ENCODE measurements at regions not wholly inside any gene's neighbourhood (a gene's known extent, or its start where the extent isn't known, plus 50 kb on each side); places are given as distances from the start of the nearest gene placed in this dataset.

DNA sequence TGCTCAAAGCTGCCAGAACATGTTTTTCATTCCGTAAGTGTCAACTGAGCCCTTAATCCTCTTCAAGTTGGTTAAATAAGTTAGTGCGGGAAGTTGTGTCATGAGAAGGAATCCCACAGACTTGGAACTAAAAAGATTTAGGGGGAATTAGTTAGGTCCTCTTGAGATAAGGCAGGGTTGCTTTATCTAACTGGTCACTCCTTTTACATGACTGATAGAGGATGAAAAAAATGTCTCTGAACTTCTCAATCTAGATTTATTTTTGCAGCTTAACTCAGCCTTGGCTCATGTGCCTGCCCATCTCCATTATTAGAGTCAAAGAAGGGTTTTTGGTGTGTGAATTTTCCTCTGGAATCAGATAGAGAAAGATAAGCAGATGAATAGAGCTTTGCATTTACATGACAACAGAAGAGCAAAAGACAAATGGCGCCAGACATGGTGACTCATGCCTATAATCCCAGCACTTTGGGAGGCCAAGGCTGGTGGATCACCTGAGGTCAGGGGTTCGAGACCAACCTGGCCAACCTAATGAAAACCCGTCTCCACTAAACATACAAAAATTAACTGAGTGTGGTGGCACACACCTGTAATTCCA, 882.9 kb downstream of the RPA4 start:
- DNase-seq: no peak

DNA sequence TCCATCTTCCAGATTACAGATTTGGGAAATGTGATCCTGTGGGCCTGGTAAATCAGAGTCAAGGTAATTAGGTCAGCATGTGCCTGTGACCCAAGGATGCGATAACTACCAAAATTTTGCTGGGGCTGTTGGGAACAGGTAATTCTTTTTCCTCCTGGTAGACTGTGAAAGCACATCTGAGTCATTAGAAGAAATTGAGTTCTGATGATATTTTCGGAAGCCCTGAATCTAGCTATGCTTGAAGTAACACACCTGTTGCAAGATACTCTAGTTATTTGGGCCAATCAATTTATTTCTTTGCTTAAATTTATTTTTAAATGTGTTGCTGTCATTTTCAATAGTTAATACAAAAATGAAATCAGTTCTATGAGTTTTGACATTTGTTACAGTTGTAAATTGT, 903.6 kb downstream of the RPA4 start:
- no peak for DNase-seq

DNA sequence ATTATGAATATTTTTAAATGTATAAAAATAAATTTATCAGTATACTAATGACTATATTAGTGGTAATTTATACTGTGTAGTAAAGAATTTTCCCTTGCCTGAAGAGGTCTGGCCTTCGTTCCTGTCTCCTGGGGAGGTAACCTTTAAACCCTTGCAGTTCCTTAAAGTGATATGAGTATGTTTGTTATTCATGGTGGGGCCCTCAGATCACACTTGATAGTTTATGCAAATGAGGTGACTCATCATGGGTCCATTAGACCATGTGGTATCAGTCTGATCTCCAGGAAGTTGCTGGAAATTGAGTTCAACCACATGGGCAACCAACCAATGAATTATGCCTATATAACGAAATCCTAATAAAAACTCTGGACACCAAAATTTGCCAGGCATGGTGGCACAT, 904.1 kb downstream of the RPA4 start:
- DNase-seq: no peak

DNA sequence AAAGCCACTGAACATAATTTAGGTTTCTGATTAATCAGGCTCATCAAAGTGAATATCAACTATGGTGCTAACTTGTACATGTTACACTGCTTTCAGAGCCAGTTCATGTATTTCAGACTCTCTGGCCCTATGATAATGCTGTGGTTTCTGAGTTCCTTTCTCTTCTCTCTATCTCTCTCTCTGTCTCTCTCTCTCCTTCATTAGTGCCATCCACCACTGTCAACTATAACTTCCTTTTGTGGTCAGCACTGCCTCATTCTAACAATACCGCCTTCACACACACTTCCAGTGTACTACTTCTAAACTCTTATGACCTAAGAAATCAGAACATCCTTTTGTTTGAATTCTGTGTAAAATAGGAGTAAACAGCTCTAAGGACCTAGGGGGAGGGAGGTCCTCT, 907.1 kb downstream of the RPA4 start:
- no peak for DNase-seq

DNA sequence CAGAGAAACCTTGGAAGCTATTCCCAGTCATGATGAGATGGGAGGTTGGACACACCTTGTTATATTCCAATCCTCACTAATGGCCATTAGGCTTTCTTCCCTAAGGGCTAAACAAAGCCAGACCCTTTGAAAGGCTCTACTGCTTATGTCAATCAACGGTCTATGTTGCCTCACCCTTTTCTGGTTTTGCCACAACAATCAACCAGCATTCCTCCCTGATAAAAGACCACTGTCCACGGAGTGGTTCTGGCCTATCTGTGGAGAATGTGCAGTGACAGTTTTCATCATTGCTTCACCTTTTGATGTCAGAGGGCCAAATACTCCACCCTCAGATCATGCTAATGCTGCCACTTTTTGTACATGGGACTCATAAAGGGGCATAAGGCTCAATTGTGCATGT, 913.4 kb downstream of the RPA4 start:
- no peak for DNase-seq

DNA sequence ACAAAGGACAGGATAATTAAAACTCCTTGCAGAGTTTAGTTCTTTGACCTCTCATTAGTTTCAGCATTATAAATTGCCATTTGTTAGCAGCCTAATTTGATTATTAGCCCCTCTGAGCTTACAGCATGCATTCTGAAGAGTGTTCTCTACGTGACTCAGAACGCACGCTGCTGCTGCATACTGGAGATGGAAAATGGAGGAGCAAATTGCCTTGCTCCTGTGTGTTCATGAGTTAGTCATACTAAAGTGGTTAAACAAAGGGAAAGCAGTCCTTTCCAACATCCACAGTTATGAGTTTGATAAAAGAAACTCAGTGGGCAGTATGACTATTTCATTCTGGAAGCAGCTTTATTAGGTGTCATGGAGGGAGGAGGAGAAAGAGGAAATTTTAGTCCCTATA, 922.5 kb downstream of the RPA4 start:
- no peak for DNase-seq

DNA sequence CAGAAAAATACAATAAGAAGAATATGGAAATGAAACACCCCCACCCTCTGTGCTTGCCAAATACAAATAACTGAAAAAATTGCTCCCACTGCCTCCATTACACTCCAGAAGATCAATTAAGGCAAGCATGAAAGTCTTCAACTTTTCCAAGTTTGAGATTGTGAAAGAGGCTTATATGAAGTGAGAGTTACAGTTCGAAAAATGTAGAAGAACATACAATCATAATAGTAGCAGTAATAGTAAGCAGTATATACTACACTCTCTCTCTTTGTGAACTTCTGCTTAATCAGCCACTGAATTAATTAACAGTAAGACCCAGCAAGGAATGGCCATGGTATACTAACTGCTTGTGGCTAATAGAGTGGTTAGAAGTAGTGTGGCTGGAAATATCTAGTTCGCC, 923.2 kb downstream of the RPA4 start:
- peak; percentile 43 to 59 for DNase-seq

DNA sequence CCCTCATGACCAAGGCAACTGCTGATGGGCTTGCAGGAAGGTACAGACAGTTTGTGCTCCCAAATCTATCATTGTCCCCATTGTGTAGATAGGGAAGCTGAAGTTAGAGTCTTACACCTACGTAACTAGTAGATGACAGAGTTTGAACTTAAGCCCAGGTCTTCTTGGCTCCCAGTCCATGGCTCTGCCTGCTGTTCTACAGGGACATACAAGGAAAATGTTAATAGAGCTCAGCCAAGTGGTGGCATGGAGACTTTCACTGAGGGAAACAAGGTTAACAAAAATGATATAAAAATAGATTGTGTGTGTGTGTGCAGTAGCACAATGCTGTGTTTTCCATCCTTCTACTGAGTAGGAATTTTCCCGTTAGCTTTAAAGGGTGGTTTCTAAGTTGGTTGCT, 936.5 kb downstream of the RPA4 start:
- no peak for DNase-seq

DNA sequence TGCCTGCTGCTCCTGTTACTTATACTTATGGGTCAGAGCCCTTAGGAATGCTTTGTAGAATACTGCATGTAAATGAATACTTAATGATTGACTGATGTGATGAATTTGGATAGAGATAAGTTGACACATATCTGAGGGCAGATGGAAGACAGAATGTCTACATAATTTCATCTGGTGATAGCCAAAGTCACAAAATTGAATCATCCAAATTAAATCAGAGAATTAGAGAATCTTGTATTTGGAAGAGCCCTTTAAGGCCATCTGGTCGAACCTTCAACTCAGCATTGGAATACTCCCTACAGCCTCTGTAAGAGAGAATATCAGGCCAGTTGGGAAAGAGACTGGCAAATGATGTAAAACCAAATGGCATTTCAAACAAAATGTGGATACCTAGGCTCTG, 944.8 kb downstream of the RPA4 start:
- no peak for DNase-seq

DNA sequence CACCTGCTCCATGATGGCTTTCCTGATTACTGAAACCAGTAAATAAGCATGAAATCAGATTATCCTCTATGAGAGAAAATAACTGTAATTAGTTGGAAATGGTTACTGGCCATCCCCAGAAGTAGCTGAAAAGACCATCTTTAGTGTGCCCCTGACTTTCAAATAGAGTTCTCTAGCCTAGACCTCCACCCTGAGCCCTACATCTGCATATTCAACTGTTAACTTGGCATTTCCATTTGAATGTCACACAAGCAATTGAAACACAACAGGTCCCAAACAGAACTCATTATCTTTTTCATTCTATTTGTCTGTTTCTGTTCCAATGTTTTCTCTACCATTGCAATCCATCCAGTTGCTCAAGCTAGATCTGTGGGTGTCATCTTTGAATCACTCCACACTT, 952.3 kb downstream of the RPA4 start:
- DNase-seq: no peak

DNA sequence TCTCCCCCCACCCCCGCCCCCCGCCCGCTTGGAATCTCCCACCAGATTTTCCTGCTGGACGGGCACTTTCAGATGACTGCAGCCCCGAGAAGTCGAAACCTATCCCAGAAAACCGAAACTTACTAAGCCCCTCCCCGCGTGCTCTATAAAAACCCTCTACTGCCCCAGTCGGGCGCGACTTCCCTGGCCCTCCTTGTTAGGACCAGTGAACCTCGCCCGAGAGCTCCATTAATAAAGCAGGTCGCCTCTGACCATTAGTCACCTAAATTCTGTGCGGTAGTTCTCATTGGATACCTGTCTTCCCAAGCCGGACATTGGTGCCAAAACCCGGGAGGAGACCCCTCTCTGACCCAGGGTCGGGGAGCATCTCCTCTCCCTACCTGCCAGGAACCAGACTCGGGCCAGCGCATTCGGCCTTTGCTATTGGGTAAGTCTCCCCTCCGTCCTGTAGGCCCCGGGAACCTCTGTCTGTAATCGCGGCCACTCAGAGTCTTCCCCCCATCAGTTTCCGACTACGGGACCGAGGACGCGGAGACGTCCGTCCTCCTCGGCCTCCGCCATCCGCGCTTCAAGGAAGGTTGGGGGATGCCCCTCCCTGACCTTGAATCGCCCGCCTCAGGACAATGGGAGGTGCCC, 958.0 kb downstream of the RPA4 start:
- no peak for DNase-seq

DNA sequence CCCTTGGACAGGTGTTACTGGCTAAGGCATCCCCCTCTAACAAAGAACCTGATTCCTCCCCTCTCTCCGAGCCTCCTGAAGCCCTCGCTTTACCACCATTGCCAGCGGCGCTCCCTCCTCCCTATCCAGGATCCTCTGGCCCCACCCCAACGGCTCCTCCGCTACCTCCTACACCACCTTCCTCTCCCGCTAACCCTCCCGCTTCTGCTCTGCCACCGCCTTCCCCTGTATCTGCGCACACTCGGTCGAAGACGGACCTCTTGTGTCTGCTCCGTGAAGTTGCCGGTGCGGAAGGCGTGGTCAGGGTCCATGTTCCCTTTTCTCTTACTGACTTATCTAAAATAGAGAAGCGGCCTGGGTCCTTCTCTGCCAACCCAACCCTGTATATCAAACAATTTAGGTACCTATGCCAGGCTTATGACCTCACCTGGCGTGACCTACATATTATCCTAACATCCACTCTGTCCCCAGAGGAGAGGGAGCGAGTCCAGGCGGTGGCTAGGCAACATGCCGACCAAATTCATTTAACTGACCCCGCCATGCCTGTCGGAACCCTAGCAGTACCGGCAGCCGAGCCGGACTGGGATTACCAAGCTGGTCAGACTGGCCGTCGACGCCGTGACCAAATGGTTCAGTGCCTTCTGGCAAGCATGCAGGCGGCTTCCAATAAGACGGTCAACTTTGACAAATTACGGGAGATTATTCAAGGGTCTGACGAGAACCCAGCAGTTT, 958.9 kb downstream of the RPA4 start:
- no peak for DNase-seq

DNA sequence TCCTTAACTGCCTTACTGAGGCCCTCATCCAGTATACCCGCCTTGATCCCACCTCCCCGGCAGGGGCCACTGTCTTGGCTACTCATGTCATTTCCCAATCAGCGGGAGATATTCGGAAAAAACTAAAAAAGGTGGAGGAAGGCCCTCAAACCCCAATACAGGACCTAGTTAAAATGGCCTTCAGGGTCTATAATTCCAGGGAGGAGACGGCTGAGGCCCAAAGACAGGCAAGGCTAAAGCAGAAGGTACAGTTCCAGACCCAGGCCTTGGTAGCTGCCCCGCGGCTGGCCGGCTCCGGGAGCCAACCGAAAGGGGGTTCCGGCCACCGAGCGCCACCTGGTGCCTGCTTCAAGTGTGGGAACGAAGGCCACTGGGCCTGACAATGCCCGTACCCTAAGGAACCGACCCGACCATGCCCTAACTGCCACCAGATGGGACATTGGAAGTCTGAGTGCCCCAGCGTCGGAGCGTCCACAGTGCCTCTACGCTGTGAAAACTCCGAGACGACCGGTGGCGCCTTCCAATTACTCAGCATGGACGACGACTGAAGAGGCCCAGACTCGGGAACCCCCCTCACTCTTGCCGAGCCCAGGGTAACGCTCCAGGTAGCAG, 959.6 kb downstream of the RPA4 start:
- DNase-seq: no peak

DNA sequence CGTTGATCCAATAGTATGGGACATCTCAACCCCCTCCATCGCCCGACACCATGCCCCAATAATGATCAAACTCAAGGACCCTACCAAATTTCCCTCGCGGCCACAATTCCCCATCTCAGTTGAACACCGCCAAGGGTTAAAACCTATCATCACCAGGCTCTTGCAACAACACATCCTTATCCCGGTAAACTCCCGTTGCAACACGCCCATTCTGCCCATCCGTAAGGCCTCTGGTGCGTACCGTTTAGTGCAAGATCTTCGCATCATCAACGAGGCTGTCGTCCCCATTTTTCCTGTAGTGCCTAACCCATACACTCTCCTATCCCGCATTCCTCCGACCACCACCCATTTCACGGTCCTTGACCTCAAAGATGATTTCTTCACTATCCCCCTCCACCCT, 960.5 kb downstream of the RPA4 start:
- no peak for DNase-seq

DNA sequence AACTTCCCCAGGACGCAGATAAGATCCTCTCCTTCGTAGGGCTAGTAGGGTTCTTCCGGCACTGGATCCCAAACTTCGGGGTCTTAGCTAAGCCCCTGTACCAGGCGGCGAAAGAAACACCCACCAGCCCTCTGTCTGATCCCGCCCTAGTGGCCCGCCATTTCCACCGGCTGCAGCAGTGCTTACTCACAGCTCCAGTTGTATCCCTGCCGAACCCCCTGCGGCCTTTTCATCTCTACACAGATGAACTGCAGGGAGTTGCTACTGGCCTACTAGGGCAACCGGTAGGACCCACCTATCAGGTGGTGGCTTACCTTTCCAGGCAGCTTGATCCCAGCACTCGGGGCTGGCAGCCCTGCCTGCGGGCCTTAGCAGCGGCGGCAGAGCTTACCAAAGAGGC, 961.2 kb downstream of the RPA4 start:
- DNase-seq: no peak

DNA sequence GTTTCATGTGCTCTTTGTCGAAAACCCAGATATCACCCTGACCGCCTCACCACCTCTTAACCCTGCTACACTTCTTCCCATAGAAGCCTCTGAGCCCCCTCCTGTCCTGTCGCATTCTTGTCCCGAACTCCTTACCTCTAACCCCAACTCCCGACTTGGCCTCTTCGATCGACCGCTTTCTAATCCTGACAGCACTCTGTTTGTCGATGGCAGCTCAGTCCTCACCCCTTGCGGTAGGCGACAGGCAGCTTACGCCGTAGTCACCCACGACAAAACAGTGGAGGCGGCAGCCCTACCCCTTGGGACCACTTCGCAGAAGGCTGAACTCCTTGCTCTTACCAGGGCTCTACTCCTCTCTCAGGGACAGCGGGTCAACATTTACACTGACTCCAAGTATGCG, 961.7 kb downstream of the RPA4 start:
- no peak for DNase-seq

DNA sequence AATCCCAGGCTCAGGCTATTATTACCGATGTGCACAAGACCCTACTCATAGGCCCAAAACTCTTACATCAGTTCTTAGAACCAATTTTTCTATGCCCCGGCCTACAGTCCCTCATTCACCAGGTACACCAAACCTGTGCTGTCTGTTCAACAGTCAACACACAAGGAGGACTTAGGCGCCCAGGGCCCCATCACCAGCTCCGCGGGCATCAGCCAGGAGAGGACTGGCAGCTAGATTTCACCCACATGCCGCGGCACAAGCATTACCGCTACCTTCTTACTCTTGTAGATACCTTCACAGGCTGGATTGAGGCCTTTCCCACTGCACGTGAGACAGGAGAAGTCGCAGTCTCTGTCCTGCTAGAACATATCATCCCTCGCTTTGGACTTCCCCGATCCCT, 962.5 kb downstream of the RPA4 start:
- no peak for DNase-seq

DNA sequence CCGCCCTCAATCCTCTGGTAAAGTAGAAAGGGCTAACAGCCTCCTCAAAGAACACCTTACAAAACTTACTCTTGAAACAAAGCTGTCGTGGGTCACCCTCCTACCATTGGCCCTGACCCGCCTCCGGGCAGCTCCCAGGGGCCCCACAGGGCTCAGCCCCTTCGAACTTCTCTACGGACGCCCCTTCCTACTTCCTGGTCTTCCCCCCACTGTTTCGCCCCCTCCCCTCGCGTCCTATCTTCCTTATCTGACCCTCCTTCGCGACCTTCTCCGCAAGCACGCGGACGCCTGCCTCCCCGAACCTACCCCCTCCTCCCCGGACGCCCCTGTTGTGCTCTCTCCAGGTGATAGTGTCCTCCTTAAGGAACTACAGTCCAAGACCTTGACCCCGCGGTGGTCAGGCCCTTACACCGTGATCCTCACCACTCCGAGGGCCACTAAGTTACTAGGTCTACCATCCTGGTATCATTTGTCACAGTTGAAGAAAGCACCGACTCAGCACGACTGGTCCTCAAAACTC, 963.1 kb downstream of the RPA4 start:
- no peak for DNase-seq

DNA sequence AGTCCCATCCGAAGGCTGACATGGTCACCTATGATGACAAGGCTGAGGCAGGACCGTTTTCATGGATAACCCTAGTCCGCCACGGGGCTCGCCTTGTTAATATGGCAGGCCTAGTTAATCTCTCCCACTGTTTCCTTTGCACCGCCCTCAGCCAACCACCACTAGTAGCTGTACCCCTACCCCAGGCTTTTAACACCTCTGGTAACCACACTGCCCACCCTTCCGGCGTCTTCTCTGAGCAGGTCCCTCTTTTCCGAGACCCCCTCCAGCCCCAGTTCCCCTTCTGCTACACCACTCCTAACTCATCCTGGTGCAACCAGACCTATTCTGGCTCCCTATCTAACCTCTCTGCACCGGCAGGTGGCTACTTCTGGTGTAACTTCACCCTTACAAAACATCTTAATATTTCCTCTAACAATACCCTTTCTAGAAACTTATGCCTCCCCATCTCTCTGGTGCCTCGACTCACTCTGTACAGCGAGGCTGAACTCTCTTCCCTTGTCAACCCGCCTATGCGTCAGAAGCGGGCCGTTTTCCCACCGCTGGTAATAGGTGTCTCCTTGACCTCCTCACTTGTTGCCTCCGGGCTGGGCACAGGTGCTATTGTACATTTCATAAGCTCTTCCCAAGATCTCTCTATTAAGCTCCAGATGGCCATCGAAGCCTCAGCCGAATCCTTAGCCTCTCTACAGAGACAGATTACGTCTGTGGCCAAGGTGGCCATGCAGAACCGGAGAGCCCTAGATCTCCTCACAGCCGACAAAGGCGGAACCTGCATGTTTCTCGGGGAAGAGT, 964.4 kb downstream of the RPA4 start:
- DNase-seq: no peak

DNA sequence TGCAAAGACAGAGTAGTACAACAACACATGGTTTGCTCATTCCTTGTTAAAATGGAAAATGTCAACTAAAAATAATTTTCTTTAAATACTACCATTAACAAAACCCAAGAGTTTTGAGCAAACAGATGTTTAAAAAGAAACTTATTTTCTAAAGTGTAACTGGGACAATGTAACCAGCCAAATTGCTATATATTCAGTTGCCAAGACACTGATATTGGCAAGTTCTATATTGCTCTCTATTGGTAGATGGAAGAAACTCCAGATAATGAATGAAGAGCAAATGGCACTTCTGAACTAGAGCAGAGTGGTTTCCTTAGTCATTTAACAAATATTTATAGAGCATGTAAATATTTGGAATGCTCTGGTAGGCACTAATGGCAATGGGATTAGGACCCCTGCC, 966.2 kb downstream of the RPA4 start:
- no peak for DNase-seq

DNA sequence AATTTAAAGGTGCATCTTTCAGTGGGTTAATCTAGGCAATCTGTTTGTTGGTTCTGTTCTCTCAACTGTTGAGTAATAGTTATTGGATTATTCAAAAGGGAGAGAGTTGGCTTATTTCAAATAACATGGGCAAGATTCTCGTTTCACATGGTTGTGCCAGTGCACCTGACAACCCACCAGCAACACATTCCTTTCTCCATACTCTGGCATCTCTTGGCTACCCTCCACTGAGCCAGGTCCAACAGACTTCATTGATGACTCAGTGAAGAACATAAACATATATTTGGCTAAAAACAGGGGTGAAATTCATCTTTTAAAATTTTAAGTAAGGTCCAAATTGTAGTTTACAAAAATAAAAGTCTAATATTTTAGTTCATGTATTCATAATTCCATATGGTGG, 967.2 kb downstream of the RPA4 start:
- no peak for DNase-seq

DNA sequence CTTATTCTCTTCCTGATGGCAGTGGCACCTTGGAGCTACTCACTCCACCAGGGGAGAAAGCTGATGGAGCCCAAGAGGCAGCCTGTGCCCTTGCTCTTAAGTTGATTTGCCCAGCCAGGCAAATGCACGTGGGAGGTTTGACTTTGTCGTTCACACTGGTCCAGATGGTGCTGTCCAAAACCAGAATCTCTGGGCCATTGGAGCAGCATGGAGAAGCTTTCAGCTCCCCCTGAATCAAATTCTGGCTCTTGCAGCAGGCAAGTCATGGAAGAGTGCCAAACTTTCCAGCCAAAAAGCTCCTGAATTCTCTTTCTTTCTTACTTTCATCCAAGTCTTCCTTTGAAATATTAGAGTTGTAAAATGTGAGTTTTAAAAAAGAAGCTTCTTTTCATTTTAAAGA, 970.4 kb downstream of the RPA4 start:
- peak in 1 of 2 donors; percentile 13 for DNase-seq

All from right lung (tissue), 2 donors.